ENCODE measurements at regions not wholly inside any gene's neighbourhood (a gene's known extent, or its start where the extent isn't known, plus 50 kb on each side); places are given as distances from the start of the nearest gene placed in this dataset.

- no peak for TF ChIP-seq NFXL1 (IDR thresholded peaks at IDR 0.05; ENCODE audit: borderline replicate concordance)
- no peak for TF ChIP-seq MTA2 (IDR thresholded peaks at IDR 0.05; ENCODE audit: low read depth)
- TF ChIP-seq EZH2 (IDR thresholded peaks at IDR 0.05; ENCODE audit: borderline replicate concordance, control insufficient read depth, low read depth, low read length), result no peak
- no peak for TF ChIP-seq HDAC2 (IDR thresholded peaks at IDR 0.05)
Observed at GRCh38 chr6:81026041-81026553, 726.4 kb downstream of the TENT5A start (continued).

- Histone ChIP-seq H3K27ac (ENCODE audit: control insufficient read depth, insufficient read depth) (no peak overlapping the region), H3K9ac (ENCODE audit: control insufficient read depth, insufficient read depth, low read length) (no peak overlapping the region), H2AFZ (ENCODE audit: control insufficient read depth, low read depth, low read length) (no peak overlapping the region), H3K4me2 (ENCODE audit: control insufficient read depth, insufficient read depth) (no peak overlapping the region), H3K27me3 (replicated peaks in 1 of 2; ENCODE audit: control insufficient read depth in 2 of 2, insufficient read depth in 2 of 2, low read length in 1 of 2) (no peaks in the 10 kb centered on the region), H3K79me2 (ENCODE audit: control insufficient read depth, insufficient read depth, low read length) (no peaks in the 10 kb centered on the region), H3K4me3 (no peak overlapping the region), H3K4me1 (ENCODE audit: control insufficient read depth, insufficient read depth, low read length) (no peaks in the 10 kb centered on the region), H3K36me3 (ENCODE audit: control insufficient read depth in 2 of 2, insufficient read depth in 2 of 2, low read length in 1 of 2) (no peaks in the 10 kb centered on the region), H4K20me1 (ENCODE audit: control insufficient read depth, insufficient read depth) (no peaks in the 10 kb centered on the region), H3K9me3 (replicated peaks; ENCODE audit: control insufficient read depth, insufficient read depth, low read length) (no peaks in the 10 kb centered on the region)
- 50% methylated on average over 1 of the region's 1 CpG for WGBS (ENCODE audit: insufficient coverage, insufficient replicate concordance, low lambda C conversion rate, missing lambda C conversion rate)
- DNase-seq (ENCODE audit: low read depth, low spot score) (no peak), ATAC-seq (no peak), FAIRE-seq (no peak)
- intact Hi-C loops (cut with micrococcal nuclease; ENCODE audit: unreplicated experiment), result no loop called here
- ChIA-PET POLR2A (no interaction called here), SMC1A (ENCODE audit: uncharacterized antibody, unreplicated experiment) (no interaction called here), RAD21 (ENCODE audit: unreplicated experiment) (no interaction called here), CTCF (no interaction called here)
- in situ Hi-C loops (cut with MboI), result no loop called here
- no TSS peak for BruUV-seq (replicated peaks)
- TF ChIP-seq STAT3 (IDR thresholded peaks at IDR 0.05; ENCODE audit: low read depth, low read length), result no peak
- TF ChIP-seq RELB (IDR thresholded peaks at IDR 0.05; ENCODE audit: low read depth), result no peak
- no peak for TF ChIP-seq BMI1 (IDR thresholded peaks at IDR 0.05; ENCODE audit: borderline replicate concordance)
- TF ChIP-seq REST (IDR thresholded peaks at IDR 0.05; ENCODE audit: low read depth, low read length), result no peak
- no peak for TF ChIP-seq PBX3 (IDR thresholded peaks at IDR 0.05; ENCODE audit: insufficient replicate concordance, low read depth, low read length)
- no peak for TF ChIP-seq CUX1 (IDR thresholded peaks at IDR 0.05; ENCODE audit: insufficient replicate concordance, low read depth, low read length)
- no peak for TF ChIP-seq RUNX3 (IDR thresholded peaks at IDR 0.05; ENCODE audit: low read length)
- TF ChIP-seq SREBF1 (IDR thresholded peaks at IDR 0.05; ENCODE audit: low read length), result no peak
Observed at GRCh38 chr6:81023709-81024108, 728.8 kb downstream of the TENT5A start.
